ENCODE measurements at regions not wholly inside any gene's neighbourhood (a gene's known extent, or its start where the extent isn't known, plus 50 kb on each side); places are given as distances from the start of the nearest gene placed in this dataset.
"Not testable (repeated sequence)": the region's sequence is repeated elsewhere in the genome, so short reads cannot be mapped to it uniquely, and the experiment has no call there.

GRCh38 chr7:16939161-16939560 lies 57.4 kb upstream of the AGR3 start:
- H3K9me3 ChIP-seq, result no peaks in the 10 kb centered on the region
- H3K27ac ChIP-seq, result no peak overlapping the region
- H3K36me3 ChIP-seq, result no peaks in the 10 kb centered on the region
- no peaks in the 10 kb centered on the region for H3K4me1 ChIP-seq
- H3K4me3 ChIP-seq, result no peak overlapping the region
- H3K27me3 ChIP-seq, result no peaks in the 10 kb centered on the region
- intact Hi-C loops (cut with DNase I; ENCODE audit: low total_unique reads), result no loop called here
- TF ChIP-seq CTCF (IDR thresholded peaks at IDR 0.05) (no peak), POLR2A (IDR thresholded peaks at IDR 0.05) (no peak), POLR2AphosphoS5 (IDR thresholded peaks at IDR 0.05) (no peak)
- no peak for DNase-seq (ENCODE audit: low spot score in 2 of 2)

- no peaks in the 10 kb centered on the region for H3K27me3 ChIP-seq
- no peak overlapping the region for H3K27ac ChIP-seq
- H3K36me3 ChIP-seq, result no peaks in the 10 kb centered on the region
- no peak for DNase-seq (ENCODE audit: low spot score in 2 of 2)
- TF ChIP-seq CTCF (IDR thresholded peaks at IDR 0.05) (no peak), POLR2AphosphoS5 (IDR thresholded peaks at IDR 0.05) (no peak), POLR2A (IDR thresholded peaks at IDR 0.05) (no peak)
- H3K9me3 ChIP-seq, result no peaks in the 10 kb centered on the region
- H3K4me1 ChIP-seq, result no peaks in the 10 kb centered on the region
- no peak overlapping the region for H3K4me3 ChIP-seq
- intact Hi-C loops (cut with DNase I; ENCODE audit: low total_unique reads), result no loop called here
Measured at GRCh38 chr7:16940776-16941175, 59.0 kb upstream of the AGR3 start.

- Histone ChIP-seq H3K27ac (no peak overlapping the region), H3K27me3 (no peaks in the 10 kb centered on the region), H3K4me1 (no peaks in the 10 kb centered on the region), H3K9me3 (peaks cover 5% of the 10 kb centered on the region in 2 donors), H3K36me3 (no peaks in the 10 kb centered on the region), H3K4me3 (no peak overlapping the region)
- DNase-seq (ENCODE audit: low spot score in 2 of 2), result no peak
- intact Hi-C loops (cut with DNase I; ENCODE audit: low total_unique reads), result no loop called here
- TF ChIP-seq CTCF (IDR thresholded peaks at IDR 0.05) (no peak), POLR2A (IDR thresholded peaks at IDR 0.05) (no peak), POLR2AphosphoS5 (IDR thresholded peaks at IDR 0.05) (no peak)
Measured at GRCh38 chr7:16942929-16943509, 61.2 kb upstream of the AGR3 start.

GRCh38 chr7:16944936-16945335 lies 63.2 kb upstream of the AGR3 start:
- no peaks in the 10 kb centered on the region for H3K36me3 ChIP-seq
- peaks cover 10 to 15% of the 10 kb centered on the region in 2 donors for H3K9me3 ChIP-seq
- H3K4me1 ChIP-seq, result no peaks in the 10 kb centered on the region
- DNase-seq (ENCODE audit: low spot score in 2 of 2), result no peak
- H3K4me3 ChIP-seq, result no peak overlapping the region
- TF ChIP-seq POLR2A (IDR thresholded peaks at IDR 0.05) (no peak), POLR2AphosphoS5 (IDR thresholded peaks at IDR 0.05) (no peak), CTCF (IDR thresholded peaks at IDR 0.05) (no peak)
- no peak overlapping the region for H3K27ac ChIP-seq
- no peaks in the 10 kb centered on the region for H3K27me3 ChIP-seq
- intact Hi-C loops (cut with DNase I; ENCODE audit: low total_unique reads), result loop anchor here (5.0 kb wide), 1 partner anchor 307 kb away; no protein-coding TSS in a partner anchor

GRCh38 chr7:16945372-16945771 lies 63.6 kb upstream of the AGR3 start:
- Histone ChIP-seq H3K27ac (no peak overlapping the region), H3K4me1 (no peaks in the 10 kb centered on the region), H3K36me3 (no peaks in the 10 kb centered on the region), H3K27me3 (no peaks in the 10 kb centered on the region), H3K4me3 (no peak overlapping the region), H3K9me3 (peaks cover 10 to 15% of the 10 kb centered on the region in 2 donors)
- no peak for TF ChIP-seq POLR2AphosphoS5 (IDR thresholded peaks at IDR 0.05)
- no peak for TF ChIP-seq CTCF (IDR thresholded peaks at IDR 0.05)
- no peak for TF ChIP-seq POLR2A (IDR thresholded peaks at IDR 0.05)
- intact Hi-C loops (cut with DNase I; ENCODE audit: low total_unique reads), result loop anchor here (5.0 kb wide), 1 partner anchor 307 kb away; no protein-coding TSS in a partner anchor
- no peak for DNase-seq (ENCODE audit: low spot score in 2 of 2)

- intact Hi-C loops (cut with DNase I; ENCODE audit: low total_unique reads), result loop anchor here (5.0 kb wide), 1 partner anchor 304 kb away; no protein-coding TSS in a partner anchor
- not testable (repeated sequence) for DNase-seq (ENCODE audit: low spot score in 2 of 2); H3K4me1 ChIP-seq; H3K4me3 ChIP-seq; H3K27ac ChIP-seq; H3K36me3 ChIP-seq; H3K27me3 ChIP-seq
- peaks cover 10 to 15% of the 10 kb centered on the region in 2 donors for H3K9me3 ChIP-seq
Measured at GRCh38 chr7:16948110-16948509, 66.3 kb upstream of the AGR3 start.

Measured in breast epithelium (tissue), 4 donors.